Hepatocyte (in vitro differentiated cells): ENCODE measurements at regions not wholly inside any gene's neighbourhood (a gene's known extent, or its start where the extent isn't known, plus 50 kb on each side); places are given as distances from the start of the nearest gene placed in this dataset.
"Not testable (repeated sequence)": the region's sequence is repeated elsewhere in the genome, so short reads cannot be mapped to it uniquely, and the experiment has no call there.

Experiments used
- DNase-seq: peaks from one replicate; pipeline ENCODE4 v3.0.0-alpha.2; 2016; ENCODE audit warnings: low spot score
- H2AFZ ChIP-seq: fragments of 200-600 bp; sonication (generic); 2 replicates; pipeline ENCODE4 v1.6.0; 2016; ENCODE audit warnings: antibody characterized with exemption, mild to moderate bottlenecking
- H3K27ac ChIP-seq: fragments of 200-600 bp; sonication (generic); 2 replicates; pipeline ENCODE4 v1.5.1; 2016; ENCODE audit warnings: mild to moderate bottlenecking
- H3K27me3 ChIP-seq: fragments of 200-600 bp; sonication (generic); 2 replicates; pipeline ENCODE4 v1.6.1; 2016
- H3K36me3 ChIP-seq: fragments of 200-600 bp; sonication (generic); replicated peaks from 2 replicates; pipeline ENCODE4 v1.5.1; 2016; ENCODE audit warnings: low read depth; ENCODE audit not compliant: insufficient read depth
- H3K4me1 ChIP-seq: fragments of 200-600 bp; sonication (generic); 2 replicates; pipeline ENCODE4 v1.5.1; 2016; ENCODE audit warnings: mild to moderate bottlenecking, moderate library complexity; ENCODE audit not compliant: insufficient read depth
- H3K4me2 ChIP-seq: fragments of 200-600 bp; sonication (generic); 2 replicates; pipeline ENCODE4 v1.6.0; 2016
- H3K4me3 ChIP-seq: fragments of 200-600 bp; sonication (generic); 2 replicates; pipeline ENCODE4 v1.5.1; 2016; ENCODE audit warnings: mild to moderate bottlenecking
- H3K79me2 ChIP-seq: fragments of 200-600 bp; sonication (generic); 2 replicates; pipeline ENCODE4 v1.6.0; 2017; ENCODE audit warnings: mild to moderate bottlenecking
- H3K9me2 ChIP-seq: fragments of 200-600 bp; sonication (generic); replicated peaks from 2 replicates; pipeline ENCODE4 v1.6.0; 2017; ENCODE audit warnings: mild to moderate bottlenecking; ENCODE audit not compliant: insufficient read depth
- H3K9me3 ChIP-seq: fragments of 200-600 bp; sonication (generic); 2 replicates; pipeline ENCODE4 v1.5.1; 2016; ENCODE audit warnings: low read depth, mild to moderate bottlenecking
- H4K20me1 ChIP-seq: fragments of 200-600 bp; sonication (generic); 2 replicates; pipeline ENCODE4 v1.6.0; 2016; ENCODE audit warnings: mild to moderate bottlenecking; ENCODE audit not compliant: insufficient read depth, poor library complexity, severe bottlenecking
- WGBS: methylation state at CpG from one replicate; pipeline ENCODE4 v1.1.6; 2016; ENCODE audit warnings: low lambda C conversion rate; ENCODE audit errors: missing lambda C conversion rate; 5-methylcytosine and 5-hydroxymethylcytosine counted together

GRCh38 chr9:40097992-40098391 lies 742.5 kb downstream of the SPATA31A1 start:
- not testable (repeated sequence) for H3K27me3 ChIP-seq, H3K9me2 ChIP-seq, H3K9me3 ChIP-seq, H3K79me2 ChIP-seq, H3K27ac ChIP-seq, H4K20me1 ChIP-seq, H2AFZ ChIP-seq, H3K4me1 ChIP-seq, H3K4me2 ChIP-seq, H3K4me3 ChIP-seq, H3K36me3 ChIP-seq, DNase-seq
- whole genome bisulfite sequencing = 53% methylated on average over 2 of the region's 2 CpGs

GRCh38 chr9:40106003-40106782 lies 750.7 kb downstream of the SPATA31A1 start:
- not testable (repeated sequence) for H3K9me3 ChIP-seq, H3K79me2 ChIP-seq, H3K27me3 ChIP-seq, H4K20me1 ChIP-seq, H3K4me1 ChIP-seq, H3K9me2 ChIP-seq, H3K36me3 ChIP-seq
- H3K4me3 ChIP-seq = peak overlapping the region; percentile 49
- H3K4me2 ChIP-seq = peak overlapping the region; percentile 72
- 4% methylated on average over 18 of the region's 71 CpGs for WGBS
- peak; percentile 4 for DNase-seq
- peak overlapping the region; percentile 86 for H2AFZ ChIP-seq
- H3K27ac ChIP-seq = peak overlapping the region; percentile 81

- H3K9me3 ChIP-seq, H3K4me2 ChIP-seq, H3K4me1 ChIP-seq, H4K20me1 ChIP-seq, H2AFZ ChIP-seq, H3K36me3 ChIP-seq, H3K79me2 ChIP-seq, DNase-seq, H3K27me3 ChIP-seq, H3K27ac ChIP-seq, H3K9me2 ChIP-seq, H3K4me3 ChIP-seq: not testable (repeated sequence)
- 40% methylated on average over 1 of the region's 33 CpGs for WGBS
Observed at GRCh38 chr9:40106783-40107248, 751.3 kb downstream of the SPATA31A1 start.

GRCh38 chr9:40107251-40107650 lies 751.8 kb downstream of the SPATA31A1 start:
- not testable (repeated sequence) for H3K36me3 ChIP-seq, H3K9me2 ChIP-seq, H3K4me2 ChIP-seq, H2AFZ ChIP-seq, H3K27ac ChIP-seq, H3K79me2 ChIP-seq, DNase-seq, H3K4me1 ChIP-seq, H4K20me1 ChIP-seq, H3K9me3 ChIP-seq, H3K27me3 ChIP-seq, H3K4me3 ChIP-seq
- no CpG with 5 or more reads among the region's 26 CpGs for WGBS

GRCh38 chr9:40108465-40108864 lies 753.0 kb downstream of the SPATA31A1 start:
- H3K79me2 ChIP-seq, H3K27ac ChIP-seq, H3K4me1 ChIP-seq, H3K4me3 ChIP-seq, H2AFZ ChIP-seq, H3K36me3 ChIP-seq, H3K9me3 ChIP-seq, H4K20me1 ChIP-seq, H3K27me3 ChIP-seq, DNase-seq, H3K4me2 ChIP-seq, H3K9me2 ChIP-seq: not testable (repeated sequence)
- WGBS = no CpG with 5 or more reads among the region's 30 CpGs

GRCh38 chr9:40110751-40111150 lies 755.3 kb downstream of the SPATA31A1 start:
- not testable (repeated sequence) for H3K4me2 ChIP-seq, H3K27ac ChIP-seq, H3K9me3 ChIP-seq, H4K20me1 ChIP-seq, H3K79me2 ChIP-seq, H3K9me2 ChIP-seq, H3K4me3 ChIP-seq, H3K27me3 ChIP-seq, H2AFZ ChIP-seq, H3K4me1 ChIP-seq, DNase-seq, H3K36me3 ChIP-seq
- WGBS = 97% methylated on average over 13 of the region's 18 CpGs

GRCh38 chr9:40111571-40111970 lies 756.1 kb downstream of the SPATA31A1 start:
- 93% methylated on average over 12 of the region's 27 CpGs for WGBS
- not testable (repeated sequence) for H3K4me3 ChIP-seq, H4K20me1 ChIP-seq, H2AFZ ChIP-seq, H3K36me3 ChIP-seq, H3K4me1 ChIP-seq, DNase-seq, H3K27me3 ChIP-seq, H3K9me3 ChIP-seq, H3K27ac ChIP-seq, H3K79me2 ChIP-seq, H3K4me2 ChIP-seq, H3K9me2 ChIP-seq

- H3K27ac ChIP-seq, H3K79me2 ChIP-seq, H3K4me3 ChIP-seq, DNase-seq, H3K27me3 ChIP-seq, H3K9me3 ChIP-seq, H4K20me1 ChIP-seq, H3K4me2 ChIP-seq, H3K4me1 ChIP-seq, H2AFZ ChIP-seq, H3K36me3 ChIP-seq, H3K9me2 ChIP-seq: not testable (repeated sequence)
- 100% methylated on average over 1 of the region's 1 CpG for WGBS
Observed at GRCh38 chr9:40130598-40130997, 775.1 kb downstream of the SPATA31A1 start.

- not testable (repeated sequence) for H3K27me3 ChIP-seq, H3K4me1 ChIP-seq, H3K36me3 ChIP-seq, H2AFZ ChIP-seq, H3K4me3 ChIP-seq, H3K79me2 ChIP-seq, H3K9me2 ChIP-seq, H3K4me2 ChIP-seq, H4K20me1 ChIP-seq, H3K9me3 ChIP-seq, DNase-seq, H3K27ac ChIP-seq
- WGBS = no CpG with 5 or more reads among the region's 1 CpG
Observed at GRCh38 chr9:40169204-40169603, 813.7 kb downstream of the SPATA31A1 start.
